MCF 10A (cell line): ENCODE measurements at regions not wholly inside any gene's neighbourhood (a gene's known extent, or its start where the extent isn't known, plus 50 kb on each side); places are given as distances from the start of the nearest gene placed in this dataset.

Source experiments
- BruUV-seq: library from RNA; stranded (reverse); fragments of 400-500 nt; replicated peaks from 2 replicates; lab custom pipeline; 2021; lab: Mats Ljungman, UMichigan
- CTCF ChIA-PET: fragments of 300-600 bp; sonication (Branson Sonifier 250); formaldehyde crosslinking; extraction: SDS; loops from one replicate; lab custom pipeline; 2021; ENCODE audit warnings: antibody characterized with exemption, inconsistent platforms; lab: Yijun Ruan, JAX
- POLR2A ChIA-PET: fragments of 300-600, 350-650 bp; sonication (Branson Sonifier 250); formaldehyde crosslinking; extraction: SDS; loops from one replicate; lab custom pipeline; 2020; ENCODE audit warnings: antibody characterized with exemption, inconsistent platforms; lab: Yijun Ruan, JAX
- DNase-seq: peaks from one replicate; pipeline ENCODE4 v3.0.0-alpha.2; 2018; ENCODE audit not compliant: unreplicated experiment
- H3K27ac Mint-ChIP-seq: one replicate; pipeline ENCODE4 v1.8.0; 2022; ENCODE audit warnings: mild to moderate bottlenecking, low read depth, mixed read lengths; ENCODE audit not compliant: unreplicated experiment
- H3K27me3 Mint-ChIP-seq: one replicate; pipeline ENCODE4 v1.8.0; 2022; ENCODE audit warnings: mixed read lengths; ENCODE audit not compliant: insufficient read depth, unreplicated experiment
- H3K36me3 Mint-ChIP-seq: one replicate; pipeline ENCODE4 v1.8.0; 2022; ENCODE audit warnings: mild to moderate bottlenecking, moderate library complexity, mixed read lengths; ENCODE audit not compliant: insufficient read depth, unreplicated experiment
- H3K4me1 Mint-ChIP-seq: one replicate; pipeline ENCODE4 v1.8.0; 2022; ENCODE audit warnings: mixed read lengths; ENCODE audit not compliant: insufficient read depth, unreplicated experiment
- H3K4me3 Mint-ChIP-seq: one replicate; pipeline ENCODE4 v1.8.0; 2022; ENCODE audit warnings: mild to moderate bottlenecking, moderate library complexity, mixed read lengths; ENCODE audit not compliant: unreplicated experiment
- H3K9me3 Mint-ChIP-seq: one replicate; pipeline ENCODE4 v1.8.0; 2022; ENCODE audit warnings: mixed read lengths; ENCODE audit not compliant: unreplicated experiment
- CTCF ChIP-seq: fragments of 200-600 bp; IDR thresholded peaks from one replicate; pipeline ENCODE4 v1.8.0; 2022; ENCODE audit warnings: antibody characterized with exemption, mild to moderate bottlenecking; ENCODE audit not compliant: unreplicated experiment
- intact Hi-C: fragments of 100-400 bp; cut with micrococcal nuclease; formaldehyde crosslinking; loops from 2 replicates; pipeline ENCODE4 v1.14.1; 2022

- Mint-ChIP-seq H3K4me1 (peaks cover 33% of the 10 kb centered on the region), H3K9me3 (peaks cover 15% of the 10 kb centered on the region), H3K36me3 (peaks cover 6% of the 10 kb centered on the region), H3K4me3 (peak overlapping the region; percentile 1), H3K27ac (peak overlapping the region; percentile 87), H3K27me3 (no peaks in the 10 kb centered on the region)
- ChIA-PET CTCF (interaction anchor here (0.7 to 3.8 kb wide), 8 partner anchors 14 to 303 kb away, joined by 3 to 51 read pairs (median 4); no protein-coding TSS in a partner anchor), POLR2A (interaction anchor here (0.8 to 1.6 kb wide), 9 partner anchors 10 to 172 kb away, joined by 3 to 8 read pairs (median 3); no protein-coding TSS in a partner anchor)
- BruUV-seq, result TSS peak; percentile 16
- no peak for TF ChIP-seq CTCF
- peak; percentile 76 for DNase-seq
- intact Hi-C loops, result loop anchor here (1.0 to 5.0 kb wide), 2 partner anchors 61 to 64 kb away; no protein-coding TSS in a partner anchor
Measured at GRCh38 chr2:189285962-189286645, 106.5 kb upstream of the COL5A2 start.

- Mint-ChIP-seq H3K36me3 (peaks cover 6% of the 10 kb centered on the region), H3K27me3 (no peaks in the 10 kb centered on the region), H3K9me3 (peaks cover 15% of the 10 kb centered on the region), H3K27ac (peak overlapping the region; percentile 80), H3K4me3 (no peak overlapping the region), H3K4me1 (peaks cover 33% of the 10 kb centered on the region)
- TF ChIP-seq CTCF, result no peak
- CTCF ChIA-PET, result interaction anchor here (0.6 to 3.8 kb wide), 21 partner anchors 9 to 1574 kb away, joined by 3 to 51 read pairs (median 4); no protein-coding TSS in a partner anchor
- POLR2A ChIA-PET, result interaction anchor here (0.7 to 2.1 kb wide), 10 partner anchors 26 to 193 kb away, joined by 3 to 8 read pairs (median 5); no protein-coding TSS in a partner anchor
- DNase-seq, result no peak
- BruUV-seq, result no TSS peak
- intact Hi-C loops, result loop anchor here (5.0 kb wide), 1 partner anchor 60 kb away; no protein-coding TSS in a partner anchor
Measured at GRCh38 chr2:189287363-189287762, 107.8 kb upstream of the COL5A2 start.

- H3K36me3 Mint-ChIP-seq, result peaks cover 6% of the 10 kb centered on the region
- intact Hi-C loops, result loop anchor here (1.0 to 5.0 kb wide), 7 partner anchors 59 to 764 kb away; no protein-coding TSS in a partner anchor
- peaks cover 29% of the 10 kb centered on the region for H3K4me1 Mint-ChIP-seq
- no peak overlapping the region for H3K4me3 Mint-ChIP-seq
- BruUV-seq, result no TSS peak
- ChIA-PET CTCF (interaction anchor here (0.6 to 3.8 kb wide), 18 partner anchors 10 to 1862 kb away, joined by 3 to 51 read pairs (median 4); no protein-coding TSS in a partner anchor), POLR2A (interaction anchor here (0.7 to 2.1 kb wide), 10 partner anchors 26 to 194 kb away, joined by 3 to 8 read pairs (median 5); no protein-coding TSS in a partner anchor)
- peak overlapping the region; percentile 80 for H3K27ac Mint-ChIP-seq
- H3K27me3 Mint-ChIP-seq, result no peaks in the 10 kb centered on the region
- TF ChIP-seq CTCF, result peak; percentile 60
- DNase-seq, result peak; percentile 72
- peaks cover 10% of the 10 kb centered on the region for H3K9me3 Mint-ChIP-seq
Measured at GRCh38 chr2:189287982-189288521, 108.5 kb upstream of the COL5A2 start.

- no peak for DNase-seq
- BruUV-seq, result no TSS peak
- intact Hi-C loops, result no loop called here
- CTCF ChIA-PET, result interaction anchor here (0.7 to 1.5 kb wide), 6 partner anchors 54 to 198 kb away, joined by 3 to 7 read pairs (median 4); no protein-coding TSS in a partner anchor
- TF ChIP-seq CTCF, result no peak
- Mint-ChIP-seq H3K9me3 (peaks cover 7% of the 10 kb centered on the region), H3K4me3 (no peak overlapping the region), H3K4me1 (peaks cover 12% of the 10 kb centered on the region), H3K27ac (peak overlapping the region; percentile 31), H3K27me3 (no peaks in the 10 kb centered on the region), H3K36me3 (peaks cover 6% of the 10 kb centered on the region)
- POLR2A ChIA-PET, result interaction anchor here (0.6 kb wide), 1 partner anchor 26 kb away, joined by 3 read pairs; no protein-coding TSS in a partner anchor
Measured at GRCh38 chr2:189291460-189291859, 111.9 kb upstream of the COL5A2 start.
